GM21619 (cell line): ENCODE measurements at regions not wholly inside any gene's neighbourhood (a gene's known extent, or its start where the extent isn't known, plus 50 kb on each side); places are given as distances from the start of the nearest gene placed in this dataset.
A peak's percentile ranks its signal among the peaks of the same experiment; 100 is the strongest.

Experiments
- ATAC-seq: cut with Tn5 transposase; IDR thresholded peaks from one replicate; pipeline ENCODE4 v1.9.1; 2021; ENCODE audit not compliant: unreplicated experiment

DNA sequence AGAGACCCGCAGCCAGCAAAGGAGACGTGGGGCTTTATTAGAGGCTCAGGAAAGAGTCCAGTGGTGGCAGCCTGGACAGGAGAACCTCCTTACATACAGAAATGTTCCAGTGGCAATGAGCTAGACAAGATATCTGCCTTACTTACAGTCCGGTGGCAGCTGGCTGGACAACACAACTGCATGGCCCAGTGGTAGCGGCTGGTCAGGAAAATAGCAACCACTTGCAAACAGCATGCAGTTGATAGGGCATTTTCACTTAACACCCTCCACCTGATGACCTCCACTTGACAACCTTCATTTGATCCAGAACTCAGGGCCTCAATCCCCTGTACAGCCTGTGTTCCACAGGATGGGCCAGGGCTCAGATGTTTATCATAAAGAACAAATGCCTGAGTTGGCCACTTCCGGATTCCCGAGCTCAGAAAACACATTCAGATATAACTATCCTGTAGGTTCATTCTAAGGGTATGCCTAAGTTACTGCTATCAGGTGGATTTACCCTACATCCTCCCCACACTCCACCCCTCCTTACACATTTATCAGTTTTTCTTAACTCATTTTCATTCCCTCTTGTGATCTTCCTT, 63.3 kb upstream of the ITPRID2 start:
- no peak for ATAC-seq

DNA sequence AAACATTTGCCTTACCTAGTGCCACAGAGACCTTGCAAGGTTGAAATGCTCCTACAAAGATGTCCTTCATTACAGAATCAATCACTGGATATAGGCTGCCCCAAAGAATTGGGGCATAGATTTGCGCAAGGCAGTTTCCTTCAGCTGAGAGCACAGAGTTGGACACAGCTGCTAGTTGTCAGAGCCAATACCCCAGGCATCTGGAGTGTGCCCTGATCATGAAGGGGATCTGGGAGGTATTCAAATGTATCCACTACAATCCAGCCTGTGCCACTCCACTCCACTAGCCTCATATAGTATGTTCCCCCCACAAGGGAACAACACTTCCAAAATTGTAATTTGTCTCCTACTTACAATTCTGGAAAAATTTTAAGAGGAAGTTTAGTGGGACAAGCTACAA, 62.3 kb upstream of the ITPRID2 start:
- ATAC-seq: no peak

GRCh38 chr2:181832015-181832414, 59.5 kb upstream of the ITPRID2 start:
- no peak for ATAC-seq

DNA sequence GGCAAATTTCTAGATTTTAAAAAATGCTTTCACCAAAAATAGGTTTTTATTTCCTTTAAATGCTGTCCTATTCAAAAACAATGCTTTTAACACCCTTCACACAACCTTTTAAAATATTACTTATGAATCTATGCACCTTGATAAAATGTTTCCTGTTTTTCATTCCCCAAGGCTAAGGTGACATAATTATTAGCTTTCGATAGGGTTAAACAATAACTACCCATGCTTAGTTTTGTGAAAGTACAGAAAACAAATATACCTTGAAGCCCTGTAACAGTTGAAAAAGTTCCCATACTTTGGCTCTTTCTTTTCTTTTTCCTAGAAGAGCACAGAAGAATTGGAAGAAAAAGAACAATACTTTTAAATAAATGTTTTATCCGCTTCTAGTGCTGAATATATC, 54.9 kb upstream of the ITPRID2 start:
- ATAC-seq: peak; percentile 72

GRCh38 chr2:181837563-181837962, 54.0 kb upstream of the ITPRID2 start:
- no peak for ATAC-seq

DNA sequence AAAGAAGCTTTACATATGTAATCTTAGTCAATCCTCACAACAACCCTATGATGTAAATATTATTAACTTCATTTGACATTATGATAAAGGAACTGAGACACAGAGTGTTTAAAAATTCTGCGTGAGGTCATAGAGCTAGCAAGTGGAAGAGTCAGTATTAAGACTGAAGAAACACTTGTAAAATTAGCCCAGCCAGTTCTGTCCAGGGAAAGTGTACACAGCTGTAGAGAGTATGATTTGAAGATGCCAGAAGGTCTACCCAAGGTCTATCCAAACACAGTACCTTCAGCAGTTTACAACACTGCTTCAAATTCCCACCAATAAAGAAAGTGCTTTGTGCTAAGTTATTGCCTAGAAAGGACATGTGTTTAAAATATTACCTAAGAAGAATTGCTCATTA, 51.7 kb upstream of the ITPRID2 start:
- ATAC-seq: no peak

DNA sequence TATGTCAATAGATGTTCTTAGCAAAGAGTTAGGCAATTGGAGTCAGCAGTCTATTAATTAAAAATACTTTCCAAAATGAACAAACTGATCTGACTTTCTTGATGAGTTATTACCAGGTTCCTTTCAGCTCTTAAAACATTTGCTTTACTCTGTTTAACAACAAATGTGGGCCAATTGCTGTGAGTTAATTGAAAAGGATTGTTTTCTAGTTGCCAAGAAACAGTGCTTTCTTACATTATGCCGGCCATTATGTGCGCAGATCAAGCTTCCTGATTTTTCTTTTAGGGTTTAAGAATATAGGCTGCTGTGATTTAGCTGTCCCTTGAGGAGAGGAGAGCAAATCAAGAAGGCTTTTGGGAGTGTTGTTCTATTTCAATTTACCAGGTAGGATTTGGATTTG, 50.5 kb upstream of the ITPRID2 start:
- ATAC-seq: no peak
